Astrocyte (in vitro differentiated cells and primary cell): ENCODE measurements at regions not wholly inside any gene's neighbourhood (a gene's known extent, or its start where the extent isn't known, plus 50 kb on each side); places are given as distances from the start of the nearest gene placed in this dataset.

Source experiments
- DNase-seq: peaks from one replicate; pipeline ENCODE4 v3.0.0-alpha.2; 2010; ENCODE audit warnings: low read depth
- FAIRE-seq: peaks from 2 replicates; lab custom pipeline; 2011; peaks lifted over from hg19 to GRCh38; lab: Jason Lieb, UNC
- H2AFZ ChIP-seq: 2 replicates; pipeline ENCODE4 v1.6.0; 2012; ENCODE audit warnings: low read depth, low read length, inconsistent platforms
- H3K27ac ChIP-seq: 2 replicates; pipeline ENCODE4 v1.5.1; 2011; ENCODE audit warnings: low read depth, low read length, inconsistent platforms
- H3K27me3 ChIP-seq: 2 replicates; pipeline ENCODE4 v1.6.0; 2011; ENCODE audit warnings: low read length, inconsistent platforms; ENCODE audit not compliant: insufficient read depth
- H3K36me3 ChIP-seq: 2 replicates; pipeline ENCODE4 v1.5.1; 2011; ENCODE audit warnings: low read length, inconsistent platforms; ENCODE audit not compliant: insufficient read depth
- H3K4me1 ChIP-seq: 2 replicates; pipeline ENCODE4 v1.5.1; 2011; ENCODE audit warnings: low read length, inconsistent platforms; ENCODE audit not compliant: insufficient read depth
- H3K4me2 ChIP-seq: 2 replicates; pipeline ENCODE4 v1.6.0; 2012; ENCODE audit warnings: low read length, inconsistent platforms
- H3K4me3 ChIP-seq: 2 replicates; pipeline ENCODE4 v1.5.1; 2011; ENCODE audit warnings: low read depth, mild to moderate bottlenecking, low read length, inconsistent platforms; ENCODE audit not compliant: insufficient read depth
- H3K79me2 ChIP-seq: 2 replicates; pipeline ENCODE4 v1.6.0; 2012; ENCODE audit warnings: mild to moderate bottlenecking, low read length, inconsistent platforms; ENCODE audit not compliant: insufficient read depth
- H3K9ac ChIP-seq: 2 replicates; pipeline ENCODE4 v1.6.0; 2012; ENCODE audit warnings: mild to moderate bottlenecking, low read length, inconsistent platforms
- H3K9me3 ChIP-seq: 2 replicates; pipeline ENCODE4 v1.5.1; 2012; ENCODE audit warnings: low read depth, mild to moderate bottlenecking, low read length, inconsistent platforms; ENCODE audit not compliant: insufficient read depth
- H4K20me1 ChIP-seq: 2 replicates; pipeline ENCODE4 v1.6.0; 2012; ENCODE audit warnings: low read length, inconsistent platforms; ENCODE audit not compliant: insufficient read depth
- H3K27ac Mint-ChIP-seq: one replicate; pipeline ENCODE4 v1.8.0; 2021; ENCODE audit warnings: mild to moderate bottlenecking, mixed read lengths; ENCODE audit not compliant: unreplicated experiment
- H3K27me3 Mint-ChIP-seq: one replicate; pipeline ENCODE4 v1.8.0; 2021; ENCODE audit warnings: low read depth, mixed read lengths; ENCODE audit not compliant: unreplicated experiment
- H3K36me3 Mint-ChIP-seq: one replicate; pipeline ENCODE4 v1.8.0; 2021; ENCODE audit warnings: low read depth, mixed read lengths; ENCODE audit not compliant: unreplicated experiment
- H3K4me1 Mint-ChIP-seq: one replicate; pipeline ENCODE4 v1.8.0; 2021; ENCODE audit warnings: low read depth, mixed read lengths; ENCODE audit not compliant: unreplicated experiment
- H3K4me3 Mint-ChIP-seq: one replicate; pipeline ENCODE4 v1.8.0; 2021; ENCODE audit warnings: mild to moderate bottlenecking, moderate library complexity, mixed read lengths; ENCODE audit not compliant: unreplicated experiment
- H3K9me3 Mint-ChIP-seq: one replicate; pipeline ENCODE4 v1.8.0; 2021; ENCODE audit warnings: mild to moderate bottlenecking, mixed read lengths; ENCODE audit not compliant: unreplicated experiment
- EZH2 ChIP-seq: IDR thresholded peaks from 2 replicates; pipeline ENCODE4 v1.6.1; 2012; ENCODE audit warnings: mild to moderate bottlenecking, low read length, inconsistent platforms; ENCODE audit not compliant: insufficient read depth
- TF ChIP-seq, protein P1 (sequence below): IDR thresholded peaks from 2 replicates; pipeline ENCODE4 v1.5.1; 2011; ENCODE audit warnings: low read depth, mild to moderate bottlenecking, inconsistent platforms, low read length, moderate library complexity; ENCODE audit not compliant: insufficient read depth

DNA sequence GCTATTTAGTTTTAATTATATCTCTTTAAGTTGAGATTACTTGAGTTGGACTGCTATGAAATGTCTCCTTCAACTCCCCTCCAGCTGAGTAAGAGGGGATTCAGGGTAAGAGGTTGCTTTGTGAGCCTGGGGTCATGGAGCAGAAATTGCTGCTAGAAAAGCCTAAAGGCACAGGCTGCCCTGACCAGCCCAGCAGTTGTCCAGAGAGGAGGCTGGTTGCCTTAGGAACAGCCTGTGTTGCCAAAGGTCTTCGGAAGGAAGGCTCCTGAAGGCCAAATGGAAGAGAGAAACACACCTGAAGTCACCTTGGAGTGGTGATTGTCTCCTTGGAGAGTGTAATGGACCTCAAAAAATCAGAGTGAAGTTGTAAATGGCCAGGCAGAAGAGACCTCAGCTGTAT, 235.5 kb upstream of the PDE3A start:
- H3K4me2 ChIP-seq, result no peak overlapping the region
- no peaks in the 10 kb centered on the region for H3K36me3 ChIP-seq
- H3K27ac ChIP-seq, result no peak overlapping the region
- Mint-ChIP-seq H3K27ac (no peak overlapping the region), H3K36me3 (no peaks in the 10 kb centered on the region), H3K4me3 (no peak overlapping the region), H3K9me3 (no peaks in the 10 kb centered on the region), H3K27me3 (no peaks in the 10 kb centered on the region), H3K4me1 (no peaks in the 10 kb centered on the region)
- no peaks in the 10 kb centered on the region for H3K4me1 ChIP-seq
- H3K9me3 ChIP-seq, result no peaks in the 10 kb centered on the region
- FAIRE-seq (no peak), DNase-seq (no peak)
- H3K4me3 ChIP-seq, result no peak overlapping the region
- no peaks in the 10 kb centered on the region for H3K27me3 ChIP-seq
- H4K20me1 ChIP-seq, result no peaks in the 10 kb centered on the region
- H3K9ac ChIP-seq, result no peak overlapping the region
- TF ChIP-seq EZH2, result no peak
- TF ChIP-seq, protein P1, sequence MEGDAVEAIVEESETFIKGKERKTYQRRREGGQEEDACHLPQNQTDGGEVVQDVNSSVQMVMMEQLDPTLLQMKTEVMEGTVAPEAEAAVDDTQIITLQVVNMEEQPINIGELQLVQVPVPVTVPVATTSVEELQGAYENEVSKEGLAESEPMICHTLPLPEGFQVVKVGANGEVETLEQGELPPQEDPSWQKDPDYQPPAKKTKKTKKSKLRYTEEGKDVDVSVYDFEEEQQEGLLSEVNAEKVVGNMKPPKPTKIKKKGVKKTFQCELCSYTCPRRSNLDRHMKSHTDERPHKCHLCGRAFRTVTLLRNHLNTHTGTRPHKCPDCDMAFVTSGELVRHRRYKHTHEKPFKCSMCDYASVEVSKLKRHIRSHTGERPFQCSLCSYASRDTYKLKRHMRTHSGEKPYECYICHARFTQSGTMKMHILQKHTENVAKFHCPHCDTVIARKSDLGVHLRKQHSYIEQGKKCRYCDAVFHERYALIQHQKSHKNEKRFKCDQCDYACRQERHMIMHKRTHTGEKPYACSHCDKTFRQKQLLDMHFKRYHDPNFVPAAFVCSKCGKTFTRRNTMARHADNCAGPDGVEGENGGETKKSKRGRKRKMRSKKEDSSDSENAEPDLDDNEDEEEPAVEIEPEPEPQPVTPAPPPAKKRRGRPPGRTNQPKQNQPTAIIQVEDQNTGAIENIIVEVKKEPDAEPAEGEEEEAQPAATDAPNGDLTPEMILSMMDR, result no peak
- no peaks in the 10 kb centered on the region for H3K79me2 ChIP-seq
- peak overlapping the region; percentile 7 for H2AFZ ChIP-seq

DNA sequence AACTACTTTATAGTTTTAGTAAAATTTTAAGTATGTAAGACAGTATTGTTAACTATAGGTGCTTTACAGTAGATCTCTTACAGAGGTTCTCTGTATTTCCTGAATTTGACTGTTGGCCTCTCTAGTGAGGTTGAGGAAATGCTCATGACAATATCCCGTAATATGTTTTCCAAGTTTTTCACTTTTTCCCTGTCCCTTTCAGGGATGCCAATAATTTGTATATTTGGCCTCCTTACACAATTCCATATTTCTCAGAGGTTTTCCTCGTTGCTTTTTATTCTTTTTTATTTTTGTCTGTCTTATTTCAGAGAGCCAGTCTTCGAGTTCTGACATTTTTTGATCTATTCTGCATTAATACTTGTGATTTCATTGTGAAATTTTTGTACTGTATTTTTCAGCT, 233.7 kb upstream of the PDE3A start:
- H3K36me3 ChIP-seq, result no peaks in the 10 kb centered on the region
- no peak overlapping the region for H3K9ac ChIP-seq
- H3K27ac ChIP-seq, result no peak overlapping the region
- H3K27me3 Mint-ChIP-seq, result no peaks in the 10 kb centered on the region
- H3K27me3 ChIP-seq, result no peaks in the 10 kb centered on the region
- no peak overlapping the region for H3K4me3 ChIP-seq
- FAIRE-seq (no peak), DNase-seq (no peak)
- H2AFZ ChIP-seq, result no peak overlapping the region
- TF ChIP-seq EZH2, result no peak
- TF ChIP-seq, protein P1, result no peak
- no peak overlapping the region for H3K27ac Mint-ChIP-seq
- no peaks in the 10 kb centered on the region for H3K79me2 ChIP-seq
- no peaks in the 10 kb centered on the region for H4K20me1 ChIP-seq
- no peaks in the 10 kb centered on the region for H3K4me1 ChIP-seq
- H3K36me3 Mint-ChIP-seq, result no peaks in the 10 kb centered on the region
- no peak overlapping the region for H3K4me2 ChIP-seq
- H3K9me3 Mint-ChIP-seq, result no peaks in the 10 kb centered on the region
- H3K9me3 ChIP-seq, result no peaks in the 10 kb centered on the region
- H3K4me3 Mint-ChIP-seq, result no peak overlapping the region
- H3K4me1 Mint-ChIP-seq, result no peaks in the 10 kb centered on the region

DNA sequence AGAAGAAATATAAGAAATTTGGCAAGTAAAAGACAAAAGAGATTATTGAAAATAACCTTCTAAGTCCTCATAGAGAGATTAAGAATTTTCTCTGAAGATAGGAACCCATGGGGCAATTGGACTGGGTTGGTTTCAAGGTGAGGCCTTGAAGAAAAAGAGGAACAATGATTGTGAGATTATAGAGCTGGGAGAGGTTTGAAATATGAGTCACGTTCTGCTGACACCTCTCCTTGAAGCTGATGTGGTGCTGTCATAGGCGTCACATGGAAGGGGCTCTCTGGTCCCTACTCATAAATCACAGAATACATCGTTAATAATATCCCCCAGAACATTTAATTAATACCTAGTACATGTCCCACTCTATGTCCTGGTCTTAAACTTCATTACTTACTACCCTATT, 227.6 kb upstream of the PDE3A start:
- H4K20me1 ChIP-seq, result no peaks in the 10 kb centered on the region
- H3K27ac ChIP-seq, result no peak overlapping the region
- no peaks in the 10 kb centered on the region for H3K36me3 ChIP-seq
- no peaks in the 10 kb centered on the region for H3K36me3 Mint-ChIP-seq
- H3K27ac Mint-ChIP-seq, result no peak overlapping the region
- DNase-seq, result no peak
- H3K4me1 ChIP-seq, result no peaks in the 10 kb centered on the region
- H2AFZ ChIP-seq, result no peak overlapping the region
- no peaks in the 10 kb centered on the region for H3K27me3 Mint-ChIP-seq
- H3K9ac ChIP-seq, result no peak overlapping the region
- H3K27me3 ChIP-seq, result no peaks in the 10 kb centered on the region
- no peaks in the 10 kb centered on the region for H3K9me3 ChIP-seq
- H3K9me3 Mint-ChIP-seq, result no peaks in the 10 kb centered on the region
- H3K4me3 Mint-ChIP-seq, result no peak overlapping the region
- no peaks in the 10 kb centered on the region for H3K4me1 Mint-ChIP-seq
- TF ChIP-seq EZH2, result no peak
- TF ChIP-seq, protein P1, result no peak
- H3K4me2 ChIP-seq, result no peak overlapping the region
- H3K4me3 ChIP-seq, result no peak overlapping the region
- FAIRE-seq, result no peak
- no peaks in the 10 kb centered on the region for H3K79me2 ChIP-seq
